Glutamatergic neuron (in vitro differentiated cells): ENCODE measurements at regions not wholly inside any gene's neighbourhood (a gene's known extent, or its start where the extent isn't known, plus 50 kb on each side); places are given as distances from the start of the nearest gene placed in this dataset.
"Not testable (repeated sequence)": the region's sequence is repeated elsewhere in the genome, so short reads cannot be mapped to it uniquely, and the experiment has no call there.

Experiments
- DNase-seq: peaks from one replicate; pipeline ENCODE4 v3.0.0; 2022
- H3K27ac Mint-ChIP-seq: one replicate; pipeline ENCODE4 v1.8.0; 2020; ENCODE audit warnings: mild to moderate bottlenecking, mixed read lengths, inconsistent platforms; ENCODE audit not compliant: unreplicated experiment
- H3K27me3 Mint-ChIP-seq: one replicate; pipeline ENCODE4 v1.8.0; 2020; ENCODE audit warnings: mild to moderate bottlenecking, moderate library complexity, mixed read lengths, inconsistent platforms; ENCODE audit not compliant: unreplicated experiment
- H3K36me3 Mint-ChIP-seq: one replicate; pipeline ENCODE4 v1.8.0; 2020; ENCODE audit warnings: mild to moderate bottlenecking, mixed read lengths, inconsistent platforms; ENCODE audit not compliant: unreplicated experiment
- H3K4me1 Mint-ChIP-seq: one replicate; pipeline ENCODE4 v1.8.0; 2020; ENCODE audit warnings: mild to moderate bottlenecking, low read depth, mixed read lengths, inconsistent platforms; ENCODE audit not compliant: unreplicated experiment
- H3K4me3 Mint-ChIP-seq: one replicate; pipeline ENCODE4 v1.8.0; 2020; ENCODE audit warnings: mild to moderate bottlenecking, mixed read lengths, inconsistent platforms; ENCODE audit not compliant: unreplicated experiment
- H3K9me3 Mint-ChIP-seq: one replicate; pipeline ENCODE4 v1.8.0; 2020; ENCODE audit warnings: mild to moderate bottlenecking, moderate library complexity, mixed read lengths, inconsistent platforms; ENCODE audit not compliant: unreplicated experiment
- CTCF ChIP-seq: fragments of 200-600 bp; sonication (generic); IDR thresholded peaks from one replicate; pipeline ENCODE4 v1.5.0; 2021; ENCODE audit not compliant: partially characterized antibody, unreplicated experiment

DNA sequence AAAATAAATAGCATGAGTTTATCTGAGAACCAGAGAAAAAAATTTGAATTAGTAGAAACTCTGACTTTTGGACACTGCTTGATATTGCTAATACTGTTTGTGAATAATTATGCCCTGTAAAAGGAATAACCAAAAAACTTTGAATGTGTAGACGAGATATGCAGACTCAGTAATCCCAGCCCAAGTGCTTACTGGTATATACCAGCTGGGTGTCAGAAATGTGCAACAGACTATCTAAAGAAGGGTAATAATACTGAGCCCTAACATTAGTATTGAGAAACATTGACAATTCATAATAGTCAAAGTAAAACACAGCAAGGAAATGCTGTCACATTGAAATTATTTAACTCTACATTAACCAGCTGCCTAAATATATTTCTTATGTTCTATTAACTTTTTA, 60.5 kb upstream of the ZC3H15 start:
- no peak for DNase-seq
- peaks cover 9% of the 10 kb centered on the region for H3K4me1 Mint-ChIP-seq

DNA sequence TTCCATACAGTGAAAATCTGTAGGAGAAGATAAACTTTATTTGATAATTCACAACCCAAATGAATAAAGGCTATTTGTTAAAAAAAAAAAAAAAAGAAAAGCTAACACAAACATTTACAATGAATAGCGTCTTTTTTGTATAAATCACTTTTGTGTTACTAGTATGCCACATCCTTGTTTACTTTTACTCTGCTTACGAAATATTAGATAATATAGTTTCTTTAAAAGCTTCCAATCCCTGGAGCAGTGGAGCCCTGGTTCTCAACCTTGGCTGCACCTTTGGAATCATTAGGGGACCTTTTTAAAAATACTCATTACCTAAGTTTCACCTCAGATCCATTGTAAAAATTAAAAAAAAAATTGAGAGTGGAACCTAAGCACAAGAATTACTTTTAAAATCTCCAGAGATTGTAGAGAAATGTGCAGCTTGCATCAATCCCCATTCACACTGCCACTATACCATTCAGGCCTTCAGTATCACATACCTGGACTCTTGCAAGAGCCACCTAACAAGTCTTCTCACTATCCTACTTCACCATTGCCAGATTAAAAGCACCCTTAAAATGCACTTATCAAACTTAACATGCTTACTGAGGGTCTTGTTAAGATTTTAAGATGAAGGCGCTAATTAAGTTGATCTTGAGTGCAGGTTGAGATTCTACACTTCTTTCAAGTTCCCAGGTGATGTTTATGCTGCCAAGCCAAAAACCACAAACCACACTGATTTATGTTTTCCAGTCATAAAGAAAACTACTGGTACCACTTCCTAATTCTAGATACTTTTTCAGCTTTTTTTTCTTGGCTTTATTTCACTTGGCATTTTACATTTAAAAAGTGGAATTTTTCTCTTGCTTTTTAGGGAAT, 59.7 kb upstream of the ZC3H15 start:
- Mint-ChIP-seq H3K4me1 (peaks cover 9% of the 10 kb centered on the region), H3K9me3 (no peaks in the 10 kb centered on the region), H3K27me3 (peaks cover 2% of the 10 kb centered on the region), H3K36me3 (no peaks in the 10 kb centered on the region), H3K4me3 (no peak overlapping the region), H3K27ac (no peak overlapping the region)
- TF ChIP-seq CTCF: no peak
- no peak for DNase-seq

More for the DNA sequence above, 60.5 kb upstream of the ZC3H15 start:
- Mint-ChIP-seq H3K9me3 (no peaks in the 10 kb centered on the region), H3K36me3 (no peaks in the 10 kb centered on the region), H3K4me3 (no peak overlapping the region), H3K27me3 (peaks cover 2% of the 10 kb centered on the region), H3K27ac (no peak overlapping the region)
- no peak for TF ChIP-seq CTCF

DNA sequence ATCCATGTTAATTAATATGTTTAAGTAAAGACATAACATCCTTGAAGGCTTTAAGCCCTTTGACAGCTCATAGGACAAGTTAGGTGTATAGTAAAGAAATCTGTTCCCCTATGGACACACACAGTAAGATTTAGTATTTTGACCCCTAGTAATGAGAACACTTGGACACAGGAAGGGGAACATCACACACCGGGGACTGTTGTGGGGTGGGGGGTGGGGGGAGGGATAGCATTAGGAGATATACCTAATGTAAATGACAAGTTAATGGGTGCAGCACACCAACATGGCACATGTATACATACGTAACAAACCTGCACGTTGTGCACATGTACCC, 59.1 kb upstream of the ZC3H15 start:
- not testable (repeated sequence) for H3K9me3 Mint-ChIP-seq, H3K36me3 Mint-ChIP-seq, H3K27ac Mint-ChIP-seq, H3K4me1 Mint-ChIP-seq, H3K27me3 Mint-ChIP-seq, H3K4me3 Mint-ChIP-seq, DNase-seq

DNA sequence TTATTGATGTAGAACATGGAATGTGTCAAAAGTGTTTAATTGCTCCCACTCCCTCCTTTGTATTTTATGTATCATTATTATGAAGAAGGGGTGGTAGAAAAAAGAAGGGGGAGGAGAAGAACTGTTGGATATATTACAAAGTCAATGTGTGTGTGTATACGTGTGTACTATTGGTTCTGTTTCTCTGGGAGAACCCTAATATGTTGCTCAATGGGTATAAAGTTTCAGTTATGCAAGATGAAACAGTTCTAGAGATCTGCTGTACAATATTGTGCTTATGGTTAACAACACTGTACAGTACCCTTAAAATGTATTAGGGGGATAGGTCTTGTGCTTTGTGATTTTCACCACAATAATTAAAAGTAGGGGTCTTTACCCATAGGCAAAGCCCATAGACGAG, 58.1 kb upstream of the ZC3H15 start:
- peaks cover 9% of the 10 kb centered on the region for H3K4me1 Mint-ChIP-seq
- no peak overlapping the region for H3K27ac Mint-ChIP-seq
- no peak for DNase-seq
- H3K4me3 Mint-ChIP-seq: no peak overlapping the region
- no peaks in the 10 kb centered on the region for H3K27me3 Mint-ChIP-seq
- no peak for TF ChIP-seq CTCF
- no peaks in the 10 kb centered on the region for H3K36me3 Mint-ChIP-seq
- no peaks in the 10 kb centered on the region for H3K9me3 Mint-ChIP-seq

DNA sequence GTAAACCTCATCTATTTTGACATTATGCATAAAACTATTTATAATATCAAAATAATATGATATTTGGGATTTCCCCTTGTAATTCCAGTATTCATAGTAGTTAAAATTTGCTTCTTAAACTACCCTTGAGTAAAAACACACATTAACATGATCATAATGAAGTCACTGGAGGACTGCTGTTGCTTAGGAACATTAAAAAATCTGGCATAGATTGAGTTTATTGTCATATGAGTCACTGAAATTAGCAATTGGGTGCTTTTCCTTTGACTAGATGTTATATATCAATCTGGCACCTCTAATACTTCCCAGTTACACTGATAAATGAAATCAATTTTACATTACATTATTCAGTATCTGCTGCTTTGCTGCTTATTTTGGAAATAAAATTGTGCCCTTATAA, 57.0 kb upstream of the ZC3H15 start:
- no peak for DNase-seq
- TF ChIP-seq CTCF: no peak
- Mint-ChIP-seq H3K27me3 (no peaks in the 10 kb centered on the region), H3K36me3 (no peaks in the 10 kb centered on the region), H3K9me3 (no peaks in the 10 kb centered on the region), H3K4me1 (peaks cover under 1% of the 10 kb centered on the region), H3K27ac (no peak overlapping the region), H3K4me3 (no peak overlapping the region)
